HepG2 (cell line): ENCODE measurements at regions not wholly inside any gene's neighbourhood (a gene's known extent, or its start where the extent isn't known, plus 50 kb on each side); places are given as distances from the start of the nearest gene placed in this dataset.

Experiments used
- ATAC-seq: fragments of 200-7000 bp; cut with Tn5 transposase; 3 replicates; pipeline ENCODE4 v1.9.1; 2020; ENCODE audit warnings: mild to moderate bottlenecking, moderate library complexity
- BruUV-seq: library from RNA; stranded (reverse); fragments of 400-500 nt; replicated peaks from 2 replicates; lab custom pipeline; 2021; lab: Mats Ljungman, UMichigan
- CTCF ChIA-PET: fragments of 300-600 bp; formaldehyde crosslinking; extraction: SDS; loops from one replicate; lab custom pipeline; 2021; ENCODE audit warnings: low total read pairs, inconsistent platforms, low intra/inter-chr PET ratio; lab: Yijun Ruan, JAX
- POLR2A ChIA-PET: fragments of 350-600 bp; sonication (Branson Sonifier 250); formaldehyde crosslinking; loops from one replicate; lab custom pipeline; 2020; ENCODE audit warnings: antibody characterized with exemption, inconsistent platforms; lab: Yijun Ruan, JAX
- DNase-seq: peaks from one replicate; pipeline ENCODE4 v3.0.0-alpha.2; 2015; ENCODE audit warnings: low spot score
- FAIRE-seq: peaks from 3 replicates; lab custom pipeline; 2011; peaks lifted over from hg19 to GRCh38; lab: Jason Lieb, UNC
- H2AFZ ChIP-seq: one replicate; pipeline ENCODE4 v1.6.1; 2011; ENCODE audit warnings: low read length, inconsistent platforms
- H3K27ac ChIP-seq: fragments of 300-600 bp; 3 replicates; pipeline ENCODE4 v1.8.0; 2011; ENCODE audit warnings: mixed run types, mild to moderate bottlenecking, mixed read lengths, low read length, inconsistent platforms; ENCODE audit not compliant: insufficient read depth; ENCODE audit errors: extremely low read length
- H3K27me3 ChIP-seq, 2 experiments: fragments of 200-600 bp in 1 of 2; 2 replicates in 1 of 2; 3 replicates in 1 of 2; pipeline versions ENCODE4 v1.6.0 to v1.8.0; 2011; ENCODE audit warnings: low read length in 2 of 2, mild to moderate bottlenecking in 2 of 2, moderate library complexity in 2 of 2, inconsistent platforms in 1 of 2; ENCODE audit not compliant: insufficient read depth in 2 of 2, control insufficient read depth in 1 of 2
- H3K36me3 ChIP-seq, 2 experiments: fragments of 200-600 bp in 1 of 2; replicated peaks in 1 of 2; 2 replicates in 1 of 2; 3 replicates in 1 of 2; pipeline versions ENCODE4 v1.5.1 to v1.8.0; 2011; ENCODE audit warnings: low read length in 2 of 2, inconsistent platforms in 1 of 2; ENCODE audit not compliant: insufficient read depth in 2 of 2, control insufficient read depth in 1 of 2
- H3K4me1 ChIP-seq: 2 replicates; pipeline ENCODE4 v1.5.1; 2012; ENCODE audit warnings: low read length, inconsistent platforms; ENCODE audit not compliant: insufficient read depth
- H3K4me2 ChIP-seq: 2 replicates; pipeline ENCODE4 v1.6.0; 2011; ENCODE audit warnings: low read depth, low read length, inconsistent platforms
- H3K4me3 ChIP-seq, 3 experiments: fragments of 200-600 bp in 1 of 3; sonication (generic), shearing (Covaris generic) in 1 of 3; replicated peaks in 1 of 3; 2 replicates each; pipeline ENCODE4 v1.5.1; 2011 to 2016; ENCODE audit warnings: low read length in 3 of 3, inconsistent platforms in 2 of 3, low read depth in 2 of 3, mild to moderate bottlenecking in 2 of 3, control low read depth in 1 of 3, mixed read lengths in 1 of 3; ENCODE audit not compliant: insufficient read depth in 1 of 3
- H3K79me2 ChIP-seq: one replicate; pipeline ENCODE4 v1.6.1; 2011; ENCODE audit warnings: low read length, inconsistent platforms; ENCODE audit not compliant: insufficient read depth
- H3K9ac ChIP-seq: 2 replicates; pipeline ENCODE4 v1.6.0; 2011; ENCODE audit warnings: mild to moderate bottlenecking, low read depth, low read length, inconsistent platforms; ENCODE audit not compliant: insufficient read depth
- H3K9me3 ChIP-seq: 2 replicates; pipeline ENCODE4 v1.5.1; 2012; ENCODE audit warnings: mild to moderate bottlenecking, low read length
- H4K20me1 ChIP-seq: 2 replicates; pipeline ENCODE4 v1.6.0; 2011; ENCODE audit warnings: inconsistent platforms, mild to moderate bottlenecking, low read length, moderate library complexity; ENCODE audit not compliant: insufficient read depth
- ARNT ChIP-seq: fragments of 450-650 bp; IDR thresholded peaks from 2 replicates; pipeline ENCODE4 v1.6.1; 2017
- ATF1 ChIP-seq: IDR thresholded peaks from 2 replicates; pipeline ENCODE4 v1.6.1; 2016; ENCODE audit warnings: mild to moderate bottlenecking, control low read depth
- CENPX ChIP-seq: sonication (generic); formaldehyde crosslinking; IDR thresholded peaks from 2 replicates; pipeline ENCODE4 v1.9.0; 2021; ENCODE audit warnings: mild to moderate bottlenecking, missing genetic modification reagents, moderate library complexity
- SNAPC2 ChIP-seq: sonication (generic); formaldehyde crosslinking; IDR thresholded peaks from 2 replicates; pipeline ENCODE4 v1.8.1; 2022; ENCODE audit warnings: mild to moderate bottlenecking, missing genetic modification reagents
- ZEB1 ChIP-seq: IDR thresholded peaks from 2 replicates; pipeline ENCODE4 v1.6.1; 2012; ENCODE audit warnings: mild to moderate bottlenecking, low read depth, inconsistent platforms; ENCODE audit not compliant: insufficient replicate concordance
- ZNF549 ChIP-seq: sonication (generic); formaldehyde crosslinking; IDR thresholded peaks from 2 replicates; pipeline ENCODE4 v1.5.0; 2020; ENCODE audit warnings: missing genetic modification reagents
- ZNF629 ChIP-seq: sonication (generic); formaldehyde crosslinking; conservative IDR thresholded peaks from 2 replicates; pipeline ENCODE4 v1.5.0; 2020; ENCODE audit warnings: missing genetic modification reagents
- WGBS: methylation state at CpG from one replicate; pipeline ENCODE4 v1.1.6; 2017; ENCODE audit warnings: low lambda C conversion rate; 5-methylcytosine and 5-hydroxymethylcytosine counted together
- in situ Hi-C: cut with HindIII; loops from 2 replicates; pipeline ENCODE4 v1.10.0; 2017; ENCODE audit warnings: low pct_unique_long_range_greater_than_20kb; ENCODE audit not compliant: extremely low pct_ligation_motif_present
- intact Hi-C: fragments of 100-400 bp; cut with micrococcal nuclease; formaldehyde crosslinking; loops from one replicate; pipeline ENCODE4 v1.10.0; 2022; ENCODE audit not compliant: unreplicated experiment
- TF ChIP-seq, protein P1 (sequence below): IDR thresholded peaks from 2 replicates; pipeline ENCODE4 v1.6.1; 2016; ENCODE audit warnings: missing compliant biosample characterization, missing genetic modification reagents, borderline replicate concordance
- TF ChIP-seq, protein P2 (sequence below), 2 experiments: IDR thresholded peaks; 2 replicates each; pipeline ENCODE4 v1.6.1; 2011 to 2012; ENCODE audit warnings: low read length in 2 of 2, borderline replicate concordance in 1 of 2, low read depth in 1 of 2, mild to moderate bottlenecking in 1 of 2, moderate library complexity in 1 of 2
- TF ChIP-seq, protein P3 (sequence below): sonication (generic); formaldehyde crosslinking; IDR thresholded peaks from 2 replicates; pipeline ENCODE4 v1.4.0; 2020; ENCODE audit warnings: missing genetic modification reagents
- TF ChIP-seq, protein P4 (sequence below): sonication (generic); formaldehyde crosslinking; IDR thresholded peaks from 2 replicates; pipeline ENCODE4 v1.8.0; 2022; ENCODE audit warnings: mild to moderate bottlenecking, missing genetic modification reagents, moderate library complexity

DNA sequence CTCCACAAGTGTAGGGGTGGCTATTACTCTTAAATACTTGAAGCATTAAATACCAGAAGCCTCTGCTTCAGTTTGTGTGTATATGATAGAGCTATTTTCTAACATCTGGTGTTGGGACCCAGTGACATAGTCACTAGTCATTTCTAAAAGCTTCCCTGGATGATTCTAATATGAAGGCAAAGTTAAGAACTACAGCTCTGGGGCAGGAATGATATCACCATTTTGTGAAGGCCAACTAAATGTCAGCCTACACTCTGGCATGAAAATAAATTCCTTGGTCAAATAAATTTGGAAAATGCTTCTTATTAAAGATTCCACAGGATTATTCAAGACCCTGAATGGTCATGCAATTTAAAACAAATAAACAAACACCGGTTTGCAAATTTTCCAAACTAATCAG is 197.7 kb downstream of the PLK2 start (continued):
- TF ChIP-seq ZNF549 (CRISPR knock-in tag) (no peak), ATF1 (CRISPR knock-in tag) (no peak), ARNT (no peak), ZNF629 (CRISPR knock-in tag) (no peak), CENPX (CRISPR knock-in tag) (no peak)
- TF ChIP-seq, protein P1, sequence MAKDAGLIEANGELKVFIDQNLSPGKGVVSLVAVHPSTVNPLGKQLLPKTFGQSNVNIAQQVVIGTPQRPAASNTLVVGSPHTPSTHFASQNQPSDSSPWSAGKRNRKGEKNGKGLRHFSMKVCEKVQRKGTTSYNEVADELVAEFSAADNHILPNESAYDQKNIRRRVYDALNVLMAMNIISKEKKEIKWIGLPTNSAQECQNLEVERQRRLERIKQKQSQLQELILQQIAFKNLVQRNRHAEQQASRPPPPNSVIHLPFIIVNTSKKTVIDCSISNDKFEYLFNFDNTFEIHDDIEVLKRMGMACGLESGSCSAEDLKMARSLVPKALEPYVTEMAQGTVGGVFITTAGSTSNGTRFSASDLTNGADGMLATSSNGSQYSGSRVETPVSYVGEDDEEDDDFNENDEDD (CRISPR knock-in tag) = no peak

DNA sequence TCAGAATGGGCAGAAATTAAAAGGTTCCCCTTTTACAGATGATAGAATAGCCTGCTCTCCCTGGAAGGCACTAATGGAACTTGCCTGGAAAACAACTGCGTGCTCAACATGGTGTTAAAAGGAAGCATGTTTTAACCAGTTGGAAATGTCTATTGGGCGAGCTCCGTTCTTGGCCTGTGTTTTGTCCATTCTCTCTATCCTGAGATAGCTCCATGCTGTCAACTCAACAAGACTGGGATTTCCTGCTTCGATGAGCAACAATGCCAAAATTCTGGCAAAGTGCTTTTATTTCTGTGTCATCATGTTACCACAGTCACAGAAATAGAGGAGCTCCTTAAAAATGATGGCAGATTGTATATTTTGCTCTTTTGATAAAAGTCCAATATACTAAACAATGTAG is 198.3 kb downstream of the PLK2 start:
- no TSS peak for BruUV-seq
- CTCF ChIA-PET = no interaction called here
- no peak for FAIRE-seq

More for the DNA sequence above, 198.3 kb downstream of the PLK2 start:
- POLR2A ChIA-PET = no interaction called here
- H3K4me3 ChIP-seq = no peak overlapping the region
- no peaks in the 10 kb centered on the region for H3K79me2 ChIP-seq
- no peaks in the 10 kb centered on the region for H4K20me1 ChIP-seq
- H2AFZ ChIP-seq = no peak overlapping the region
- WGBS = 30% methylated on average over 4 of the region's 4 CpGs
- no peaks in the 10 kb centered on the region for H3K4me1 ChIP-seq
- no peak overlapping the region for H3K4me2 ChIP-seq
- no peaks in the 10 kb centered on the region for H3K36me3 ChIP-seq
- H3K9me3 ChIP-seq = no peaks in the 10 kb centered on the region
- in situ Hi-C loops (no loop called here), intact Hi-C loops (no loop called here)
- H3K9ac ChIP-seq = no peak overlapping the region
- ATAC-seq (no peak), DNase-seq (no peak)
- H3K27me3 ChIP-seq = no peaks in the 10 kb centered on the region
- H3K27ac ChIP-seq = no peak overlapping the region
- TF ChIP-seq, protein P2, sequence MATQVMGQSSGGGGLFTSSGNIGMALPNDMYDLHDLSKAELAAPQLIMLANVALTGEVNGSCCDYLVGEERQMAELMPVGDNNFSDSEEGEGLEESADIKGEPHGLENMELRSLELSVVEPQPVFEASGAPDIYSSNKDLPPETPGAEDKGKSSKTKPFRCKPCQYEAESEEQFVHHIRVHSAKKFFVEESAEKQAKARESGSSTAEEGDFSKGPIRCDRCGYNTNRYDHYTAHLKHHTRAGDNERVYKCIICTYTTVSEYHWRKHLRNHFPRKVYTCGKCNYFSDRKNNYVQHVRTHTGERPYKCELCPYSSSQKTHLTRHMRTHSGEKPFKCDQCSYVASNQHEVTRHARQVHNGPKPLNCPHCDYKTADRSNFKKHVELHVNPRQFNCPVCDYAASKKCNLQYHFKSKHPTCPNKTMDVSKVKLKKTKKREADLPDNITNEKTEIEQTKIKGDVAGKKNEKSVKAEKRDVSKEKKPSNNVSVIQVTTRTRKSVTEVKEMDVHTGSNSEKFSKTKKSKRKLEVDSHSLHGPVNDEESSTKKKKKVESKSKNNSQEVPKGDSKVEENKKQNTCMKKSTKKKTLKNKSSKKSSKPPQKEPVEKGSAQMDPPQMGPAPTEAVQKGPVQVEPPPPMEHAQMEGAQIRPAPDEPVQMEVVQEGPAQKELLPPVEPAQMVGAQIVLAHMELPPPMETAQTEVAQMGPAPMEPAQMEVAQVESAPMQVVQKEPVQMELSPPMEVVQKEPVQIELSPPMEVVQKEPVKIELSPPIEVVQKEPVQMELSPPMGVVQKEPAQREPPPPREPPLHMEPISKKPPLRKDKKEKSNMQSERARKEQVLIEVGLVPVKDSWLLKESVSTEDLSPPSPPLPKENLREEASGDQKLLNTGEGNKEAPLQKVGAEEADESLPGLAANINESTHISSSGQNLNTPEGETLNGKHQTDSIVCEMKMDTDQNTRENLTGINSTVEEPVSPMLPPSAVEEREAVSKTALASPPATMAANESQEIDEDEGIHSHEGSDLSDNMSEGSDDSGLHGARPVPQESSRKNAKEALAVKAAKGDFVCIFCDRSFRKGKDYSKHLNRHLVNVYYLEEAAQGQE (IDR thresholded peaks at IDR 0.05; ENCODE audit: borderline replicate concordance in 1 of 2, low read depth in 1 of 2, low read length in 2 of 2) = no peak
- TF ChIP-seq, protein P3, sequence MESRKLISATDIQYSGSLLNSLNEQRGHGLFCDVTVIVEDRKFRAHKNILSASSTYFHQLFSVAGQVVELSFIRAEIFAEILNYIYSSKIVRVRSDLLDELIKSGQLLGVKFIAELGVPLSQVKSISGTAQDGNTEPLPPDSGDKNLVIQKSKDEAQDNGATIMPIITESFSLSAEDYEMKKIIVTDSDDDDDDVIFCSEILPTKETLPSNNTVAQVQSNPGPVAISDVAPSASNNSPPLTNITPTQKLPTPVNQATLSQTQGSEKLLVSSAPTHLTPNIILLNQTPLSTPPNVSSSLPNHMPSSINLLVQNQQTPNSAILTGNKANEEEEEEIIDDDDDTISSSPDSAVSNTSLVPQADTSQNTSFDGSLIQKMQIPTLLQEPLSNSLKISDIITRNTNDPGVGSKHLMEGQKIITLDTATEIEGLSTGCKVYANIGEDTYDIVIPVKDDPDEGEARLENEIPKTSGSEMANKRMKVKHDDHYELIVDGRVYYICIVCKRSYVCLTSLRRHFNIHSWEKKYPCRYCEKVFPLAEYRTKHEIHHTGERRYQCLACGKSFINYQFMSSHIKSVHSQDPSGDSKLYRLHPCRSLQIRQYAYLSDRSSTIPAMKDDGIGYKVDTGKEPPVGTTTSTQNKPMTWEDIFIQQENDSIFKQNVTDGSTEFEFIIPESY (CRISPR knock-in tag) = no peak
- TF ChIP-seq SNAPC2 (CRISPR knock-in tag) (no peak), ZEB1 (no peak)
- TF ChIP-seq, protein P4, sequence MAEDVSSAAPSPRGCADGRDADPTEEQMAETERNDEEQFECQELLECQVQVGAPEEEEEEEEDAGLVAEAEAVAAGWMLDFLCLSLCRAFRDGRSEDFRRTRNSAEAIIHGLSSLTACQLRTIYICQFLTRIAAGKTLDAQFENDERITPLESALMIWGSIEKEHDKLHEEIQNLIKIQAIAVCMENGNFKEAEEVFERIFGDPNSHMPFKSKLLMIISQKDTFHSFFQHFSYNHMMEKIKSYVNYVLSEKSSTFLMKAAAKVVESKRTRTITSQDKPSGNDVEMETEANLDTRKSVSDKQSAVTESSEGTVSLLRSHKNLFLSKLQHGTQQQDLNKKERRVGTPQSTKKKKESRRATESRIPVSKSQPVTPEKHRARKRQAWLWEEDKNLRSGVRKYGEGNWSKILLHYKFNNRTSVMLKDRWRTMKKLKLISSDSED (CRISPR knock-in tag) = no peak
